ENCODE measurements at regions not wholly inside any gene's neighbourhood (a gene's known extent, or its start where the extent isn't known, plus 50 kb on each side); places are given as distances from the start of the nearest gene placed in this dataset.
"Not testable (repeated sequence)": the region's sequence is repeated elsewhere in the genome, so short reads cannot be mapped to it uniquely, and the experiment has no call there.

DNA sequence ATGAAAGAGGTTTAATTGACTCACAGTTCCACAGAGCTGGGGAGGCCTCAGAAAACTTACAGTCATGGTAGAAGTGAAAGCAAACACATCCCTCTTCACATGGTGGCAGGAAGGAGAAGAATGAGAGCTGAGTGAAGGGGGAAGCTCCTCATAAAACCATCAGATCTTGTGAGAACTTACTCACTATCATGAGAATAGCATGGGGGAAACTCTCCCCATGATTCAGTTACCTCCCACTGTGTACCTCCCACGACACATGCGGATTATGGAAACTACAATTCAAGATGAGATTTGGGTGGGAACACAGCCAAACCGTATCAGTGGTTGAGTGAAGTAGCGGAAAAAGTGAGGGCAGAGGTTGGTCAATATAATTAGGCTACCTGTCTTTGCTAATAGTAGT, 538.3 kb downstream of the KIF2B start:
- TF ChIP-seq, protein P1, sequence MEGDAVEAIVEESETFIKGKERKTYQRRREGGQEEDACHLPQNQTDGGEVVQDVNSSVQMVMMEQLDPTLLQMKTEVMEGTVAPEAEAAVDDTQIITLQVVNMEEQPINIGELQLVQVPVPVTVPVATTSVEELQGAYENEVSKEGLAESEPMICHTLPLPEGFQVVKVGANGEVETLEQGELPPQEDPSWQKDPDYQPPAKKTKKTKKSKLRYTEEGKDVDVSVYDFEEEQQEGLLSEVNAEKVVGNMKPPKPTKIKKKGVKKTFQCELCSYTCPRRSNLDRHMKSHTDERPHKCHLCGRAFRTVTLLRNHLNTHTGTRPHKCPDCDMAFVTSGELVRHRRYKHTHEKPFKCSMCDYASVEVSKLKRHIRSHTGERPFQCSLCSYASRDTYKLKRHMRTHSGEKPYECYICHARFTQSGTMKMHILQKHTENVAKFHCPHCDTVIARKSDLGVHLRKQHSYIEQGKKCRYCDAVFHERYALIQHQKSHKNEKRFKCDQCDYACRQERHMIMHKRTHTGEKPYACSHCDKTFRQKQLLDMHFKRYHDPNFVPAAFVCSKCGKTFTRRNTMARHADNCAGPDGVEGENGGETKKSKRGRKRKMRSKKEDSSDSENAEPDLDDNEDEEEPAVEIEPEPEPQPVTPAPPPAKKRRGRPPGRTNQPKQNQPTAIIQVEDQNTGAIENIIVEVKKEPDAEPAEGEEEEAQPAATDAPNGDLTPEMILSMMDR (IDR thresholded peaks at IDR 0.05) = not testable (repeated sequence)
- TF ChIP-seq POLR2A, POLR2AphosphoS5 (IDR thresholded peaks at IDR 0.05): not testable (repeated sequence)

Measured in prostate gland (tissue), 2 donors.